GM12874 (cell line): ENCODE measurements at regions not wholly inside any gene's neighbourhood (a gene's known extent, or its start where the extent isn't known, plus 50 kb on each side); places are given as distances from the start of the nearest gene placed in this dataset.

Experiments
- CTCF ChIP-seq: IDR thresholded peaks from 2 replicates; pipeline ENCODE4 v1.5.1; 2011; ENCODE audit warnings: low read depth, mild to moderate bottlenecking, control low read depth, low read length, moderate library complexity; ENCODE audit not compliant: insufficient read depth

DNA sequence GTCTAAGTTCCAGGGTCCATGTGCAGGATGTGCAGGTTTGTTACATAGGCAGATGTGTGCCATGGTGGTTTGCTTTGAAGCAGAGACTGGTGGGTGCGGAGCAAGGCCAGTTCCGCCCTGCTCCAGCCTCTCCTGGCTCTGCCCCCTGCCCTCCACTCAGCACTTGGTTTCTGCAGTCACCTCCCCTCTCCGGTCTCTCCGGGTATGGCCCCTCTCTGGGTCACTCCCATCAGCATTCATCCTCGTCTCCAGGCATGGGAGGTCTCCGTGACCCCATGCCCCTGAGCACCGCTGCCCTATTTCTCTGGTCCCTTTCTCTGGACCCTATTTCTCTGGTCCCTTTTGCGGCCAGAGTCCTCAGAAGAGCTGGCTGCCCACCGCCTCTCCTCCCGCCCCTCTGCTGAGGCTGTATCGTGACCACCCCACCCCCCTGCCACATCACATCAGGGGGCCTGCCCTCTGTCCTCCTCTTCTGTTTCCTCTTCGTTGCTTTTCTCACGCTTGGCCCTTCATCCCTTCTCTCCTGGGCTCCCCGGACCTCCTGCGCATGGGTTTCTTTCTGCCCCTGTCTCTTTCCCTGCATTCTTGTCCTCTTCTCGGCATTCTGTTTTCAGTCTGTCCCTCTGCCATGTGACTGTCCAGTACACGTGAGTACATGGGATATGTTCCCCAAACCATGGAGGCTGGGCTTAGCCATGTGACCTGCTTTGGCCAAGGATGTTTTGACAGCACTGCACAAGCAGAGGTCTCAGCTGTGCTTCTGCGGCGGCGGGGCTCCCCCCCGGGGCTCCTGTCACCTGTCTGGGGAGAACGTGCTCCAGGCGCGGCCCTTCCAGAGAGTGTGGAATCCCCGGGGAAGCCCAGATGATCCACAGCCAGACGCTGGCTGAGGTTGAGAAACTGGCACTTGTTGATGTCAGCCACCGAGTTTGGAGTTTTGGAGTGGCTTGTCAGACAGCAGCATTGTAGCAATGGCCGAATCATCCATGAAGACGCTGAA, 54.4 kb upstream of the C1orf174 start:
- TF ChIP-seq CTCF: no peak

- no peak for TF ChIP-seq CTCF
These were observed 55.2 kb upstream of the C1orf174 start for GRCh38 chr1:3955196-3955772.

- TF ChIP-seq CTCF: no peak
These were observed 56.6 kb upstream of the C1orf174 start for GRCh38 chr1:3956527-3957170.

- TF ChIP-seq CTCF: no peak
These were observed 59.3 kb upstream of the C1orf174 start for GRCh38 chr1:3959361-3959760.

- TF ChIP-seq CTCF: no peak
These were observed 63.5 kb upstream of the C1orf174 start for GRCh38 chr1:3963554-3963953.

DNA sequence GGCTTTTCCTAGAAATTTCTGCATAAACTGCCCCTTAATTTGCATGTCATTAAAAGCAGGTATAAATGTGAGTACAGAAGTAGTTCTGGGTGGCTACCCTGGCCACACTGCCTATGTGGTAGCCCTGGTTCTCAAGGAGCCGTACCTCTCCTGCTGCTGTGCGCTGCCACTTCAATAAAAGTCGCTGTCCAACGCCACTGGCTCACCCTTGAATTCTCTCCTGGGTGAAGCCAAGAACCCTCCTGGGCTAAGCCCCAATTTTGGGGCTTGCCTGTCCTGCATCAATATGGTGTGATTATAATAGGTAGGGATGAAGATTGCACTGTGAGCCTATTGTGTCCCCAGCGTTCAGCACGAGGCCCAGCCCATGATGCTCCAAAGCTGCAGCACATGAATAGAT, 65.6 kb upstream of the C1orf174 start:
- no peak for TF ChIP-seq CTCF

GRCh38 chr1:3968851-3969250, 68.8 kb upstream of the C1orf174 start:
- TF ChIP-seq CTCF: no peak
